GM12864 (cell line): ENCODE measurements at regions not wholly inside any gene's neighbourhood (a gene's known extent, or its start where the extent isn't known, plus 50 kb on each side); places are given as distances from the start of the nearest gene placed in this dataset.

Experiments
- DNase-seq: peaks from one replicate; pipeline ENCODE4 v3.0.0-alpha.2; 2011; ENCODE audit warnings: low read depth
- H3K4me3 ChIP-seq: 2 replicates; pipeline ENCODE4 v1.5.1; 2011; ENCODE audit warnings: mild to moderate bottlenecking, low read depth, low read length, control low read depth
- CTCF ChIP-seq: IDR thresholded peaks from 2 replicates; pipeline ENCODE4 v1.5.1; 2011; ENCODE audit warnings: low read depth, mild to moderate bottlenecking, moderate library complexity, low read length, control low read depth, inconsistent platforms; ENCODE audit errors: missing control alignments

GRCh38 chr4:30856795-30857564, 136.8 kb downstream of the PCDH7 start:
- H3K4me3 ChIP-seq = no peak overlapping the region
- no peak for DNase-seq
- no peak for TF ChIP-seq CTCF

GRCh38 chr4:30860978-30861377, 140.8 kb downstream of the PCDH7 start:
- no peak for DNase-seq
- TF ChIP-seq CTCF = no peak
- no peak overlapping the region for H3K4me3 ChIP-seq

- TF ChIP-seq CTCF = no peak
- H3K4me3 ChIP-seq = no peak overlapping the region
- no peak for DNase-seq
Measured at GRCh38 chr4:30862196-30862595, 142.0 kb downstream of the PCDH7 start.

DNA sequence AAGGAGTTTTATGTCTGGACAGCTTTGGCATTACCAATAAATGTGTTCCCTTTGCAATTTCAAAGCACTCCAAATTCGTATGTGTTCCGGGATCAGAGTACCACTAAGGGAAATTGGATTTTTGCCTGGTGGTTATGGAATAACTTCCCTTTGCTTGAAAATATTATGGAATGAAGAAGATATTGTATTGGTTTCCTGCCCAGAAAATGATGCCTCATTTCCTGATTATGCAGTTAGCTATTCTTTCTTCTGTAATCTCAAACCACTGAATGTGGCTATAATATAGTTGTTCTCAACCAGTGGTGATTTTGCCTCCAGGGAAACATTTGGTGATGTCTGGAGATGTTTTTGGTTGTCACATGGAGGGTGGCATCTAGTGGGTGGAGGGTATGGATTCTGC, 142.9 kb downstream of the PCDH7 start:
- TF ChIP-seq CTCF = no peak
- DNase-seq = no peak
- H3K4me3 ChIP-seq = no peak overlapping the region

DNA sequence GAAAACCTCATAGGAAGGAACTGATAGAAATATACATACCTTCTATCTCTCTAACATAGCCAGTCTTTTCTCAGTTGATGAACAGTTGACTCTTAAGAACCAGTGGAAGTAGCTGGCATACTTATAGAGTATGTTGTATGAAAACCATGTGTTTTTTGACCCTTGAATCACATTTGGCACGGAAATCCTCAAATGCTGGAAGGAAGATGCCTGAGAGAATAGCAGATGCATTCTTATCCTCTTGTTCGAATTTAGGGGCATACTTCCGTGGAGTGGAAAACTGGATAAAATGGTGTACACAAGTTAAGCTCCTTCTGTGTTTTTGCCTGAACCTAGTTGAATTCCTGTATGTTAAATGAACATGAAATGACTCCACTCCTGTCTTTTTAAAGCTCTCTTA, 145.5 kb downstream of the PCDH7 start:
- no peak for DNase-seq
- TF ChIP-seq CTCF = no peak
- H3K4me3 ChIP-seq = no peak overlapping the region

- TF ChIP-seq CTCF = no peak
- DNase-seq = no peak
- H3K4me3 ChIP-seq = no peak overlapping the region
Measured at GRCh38 chr4:30866346-30866745, 146.2 kb downstream of the PCDH7 start.

DNA sequence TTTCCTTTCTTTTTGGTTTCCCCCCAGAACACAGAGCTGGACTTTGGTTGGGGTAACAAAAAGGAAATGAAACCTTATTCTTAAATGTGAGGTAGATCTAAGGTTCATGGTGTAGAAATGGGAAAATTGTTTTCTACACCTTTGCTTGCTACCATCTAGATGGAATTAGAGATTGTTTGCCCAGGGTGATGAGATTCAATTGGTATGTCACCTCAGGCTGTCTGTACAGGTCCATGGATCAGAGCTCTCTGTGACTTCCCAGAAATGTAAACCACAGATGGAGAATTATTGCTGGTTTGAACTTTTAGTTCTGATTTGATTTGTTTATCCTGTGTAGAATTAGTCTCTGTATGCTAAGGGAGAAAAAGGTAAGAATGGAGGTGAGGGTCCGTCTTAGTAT, 146.7 kb downstream of the PCDH7 start:
- H3K4me3 ChIP-seq = no peak overlapping the region
- no peak for DNase-seq
- no peak for TF ChIP-seq CTCF
